ENCODE measurements at regions not wholly inside any gene's neighbourhood (a gene's known extent, or its start where the extent isn't known, plus 50 kb on each side); places are given as distances from the start of the nearest gene placed in this dataset.

GRCh38 chr4:115871596-115871995 is 758.2 kb upstream of the NDST4 start:
- no peaks in the 10 kb centered on the region for H3K9me2 ChIP-seq (ENCODE audit: insufficient read depth)
- H3K36me3 Mint-ChIP-seq (ENCODE audit: low read depth), result no peaks in the 10 kb centered on the region
- H3K79me2 ChIP-seq (replicated peaks; ENCODE audit: insufficient read depth), result no peaks in the 10 kb centered on the region
- no peak overlapping the region for H2AFZ ChIP-seq
- H3K4me3 ChIP-seq, result no peak overlapping the region
- DNase-seq (ENCODE audit: low spot score), result no peak
- H3F3A ChIP-seq (replicated peaks; ENCODE audit: low read depth), result no peaks in the 10 kb centered on the region
- no peaks in the 10 kb centered on the region for H3K9me3 Mint-ChIP-seq
- H3K4me2 ChIP-seq, result no peak overlapping the region
- no peaks in the 10 kb centered on the region for H3K4me1 ChIP-seq (ENCODE audit: insufficient read depth)
- H3K27ac ChIP-seq (ENCODE audit: low read depth), result no peak overlapping the region
- no peaks in the 10 kb centered on the region for H4K20me1 ChIP-seq (replicated peaks; ENCODE audit: insufficient read depth)
- no peak overlapping the region for H3K4me3 Mint-ChIP-seq
- H3K27me3 ChIP-seq (ENCODE audit: insufficient read depth), result no peaks in the 10 kb centered on the region
- no peak for TF ChIP-seq ZNF462 (CRISPR knock-in tag; IDR thresholded peaks at IDR 0.05)
- no peak for TF ChIP-seq ETS1 (IDR thresholded peaks at IDR 0.05)
- no peak for TF ChIP-seq NANOG (IDR thresholded peaks at IDR 0.05; ENCODE audit: borderline replicate concordance)
- no peak for TF ChIP-seq REST (IDR thresholded peaks at IDR 0.05; ENCODE audit: unreplicated experiment)
- no peak for TF ChIP-seq EZH2phosphoT487 (IDR thresholded peaks at IDR 0.05; ENCODE audit: unreplicated experiment)
- TF ChIP-seq CTCF (conservative IDR thresholded peaks at IDR 0.05; ENCODE audit: low read depth in 2 of 2), result no peak
- TF ChIP-seq JUNB (IDR thresholded peaks at IDR 0.05; ENCODE audit: unreplicated experiment), result no peak
- no peak for TF ChIP-seq POLR2AphosphoS5 (IDR thresholded peaks at IDR 0.05; ENCODE audit: low read depth)
- no peak overlapping the region for H3K27ac Mint-ChIP-seq
- ATAC-seq, result no peak
- H3K27me3 Mint-ChIP-seq (ENCODE audit: insufficient read depth, low read depth, poor library complexity), result no peaks in the 10 kb centered on the region
- H3K36me3 ChIP-seq (ENCODE audit: insufficient read depth), result no peaks in the 10 kb centered on the region; the same call in 1 of the 2 replicates
- H3K4me1 Mint-ChIP-seq, result no peaks in the 10 kb centered on the region

All from GM23338 (cell line).